NCI-H1436 (cell line): ENCODE measurements at regions not wholly inside any gene's neighbourhood (a gene's known extent, or its start where the extent isn't known, plus 50 kb on each side); places are given as distances from the start of the nearest gene placed in this dataset.

Experiments used
- DNase-seq: peaks from one replicate; lab custom pipeline; 2025; lab: John Stamatoyannopoulos, UW

DNA sequence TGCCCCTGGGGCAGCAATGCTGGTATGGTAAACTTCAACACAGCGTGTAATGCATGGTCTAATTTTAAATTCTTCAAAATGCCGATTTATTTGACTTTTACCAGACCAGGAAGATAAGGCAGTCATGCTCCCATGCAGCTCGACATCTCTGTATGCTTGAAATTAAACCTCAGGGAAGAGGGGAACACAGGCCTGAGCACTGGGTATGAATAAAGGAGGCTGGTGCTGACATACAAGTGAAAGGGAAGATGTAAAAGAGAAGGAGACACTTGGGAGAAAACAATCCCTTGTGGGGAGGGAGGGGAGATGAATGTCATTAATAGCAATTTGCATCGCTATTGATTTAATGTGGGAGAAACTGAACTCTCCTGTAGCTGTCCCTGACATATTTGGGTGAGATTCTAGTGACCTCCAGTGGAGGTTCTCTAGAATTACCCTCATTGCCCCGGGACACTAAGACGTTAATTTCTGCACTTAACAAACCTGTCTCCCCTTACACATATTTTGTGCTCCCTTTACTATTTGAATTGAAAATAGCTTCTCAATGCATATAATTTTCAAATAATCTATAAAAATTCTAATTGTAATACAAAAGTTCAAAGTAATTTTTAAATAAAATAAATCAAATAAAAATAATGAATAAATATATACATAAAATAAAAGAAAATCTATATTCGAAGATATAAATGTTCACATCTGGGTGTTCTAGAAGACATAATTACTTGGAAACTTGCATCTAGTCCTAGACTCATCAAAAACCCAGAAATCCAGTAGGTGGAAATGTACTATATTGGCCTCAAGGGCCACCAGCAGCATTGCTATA, 283.1 kb downstream of the LMX1A start:
- peak; percentile 74 for DNase-seq

GRCh38 chr1:165070675-165071074, 285.8 kb downstream of the LMX1A start:
- no peak for DNase-seq

- DNase-seq: no peak
Observed at GRCh38 chr1:165069829-165070228, 286.7 kb downstream of the LMX1A start.

DNA sequence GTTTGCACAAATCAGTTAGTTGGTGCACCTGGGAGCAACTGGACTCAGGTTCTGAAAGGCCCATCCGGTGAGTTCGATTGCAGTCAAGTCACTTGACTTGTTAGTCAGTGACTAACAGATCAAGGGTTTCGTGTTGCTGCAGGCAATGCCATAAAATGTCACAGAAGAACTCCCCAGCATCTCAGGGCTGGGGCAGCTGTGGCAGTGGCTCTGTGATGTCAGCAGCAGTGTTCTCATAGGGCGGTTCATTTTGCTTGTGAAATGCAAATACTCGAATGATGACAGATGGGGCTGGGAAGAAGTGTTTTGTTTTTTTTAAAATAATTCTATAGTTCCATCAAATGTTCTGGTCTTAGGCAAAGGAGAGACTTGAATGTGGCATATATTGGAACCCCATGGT, 287.8 kb downstream of the LMX1A start:
- no peak for DNase-seq

DNA sequence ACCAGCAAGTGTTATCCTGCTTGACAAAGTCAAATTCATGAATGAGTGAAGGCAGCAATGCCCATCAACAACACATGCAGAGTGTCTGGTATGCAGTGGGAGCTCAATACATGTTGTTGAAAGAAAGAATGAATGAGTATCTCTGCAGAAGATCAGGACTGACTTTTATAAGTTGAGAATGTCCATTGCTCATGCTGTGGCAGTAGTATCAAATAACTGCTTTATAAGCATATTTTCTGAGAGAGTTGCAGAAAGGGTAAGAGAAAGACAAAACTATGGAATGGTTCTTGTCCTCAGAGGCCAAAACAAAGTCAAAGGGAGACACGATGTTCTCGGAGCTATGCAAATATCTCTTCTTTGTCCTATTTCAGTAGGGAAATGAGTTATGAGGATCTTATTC, 288.7 kb downstream of the LMX1A start:
- DNase-seq: no peak

DNA sequence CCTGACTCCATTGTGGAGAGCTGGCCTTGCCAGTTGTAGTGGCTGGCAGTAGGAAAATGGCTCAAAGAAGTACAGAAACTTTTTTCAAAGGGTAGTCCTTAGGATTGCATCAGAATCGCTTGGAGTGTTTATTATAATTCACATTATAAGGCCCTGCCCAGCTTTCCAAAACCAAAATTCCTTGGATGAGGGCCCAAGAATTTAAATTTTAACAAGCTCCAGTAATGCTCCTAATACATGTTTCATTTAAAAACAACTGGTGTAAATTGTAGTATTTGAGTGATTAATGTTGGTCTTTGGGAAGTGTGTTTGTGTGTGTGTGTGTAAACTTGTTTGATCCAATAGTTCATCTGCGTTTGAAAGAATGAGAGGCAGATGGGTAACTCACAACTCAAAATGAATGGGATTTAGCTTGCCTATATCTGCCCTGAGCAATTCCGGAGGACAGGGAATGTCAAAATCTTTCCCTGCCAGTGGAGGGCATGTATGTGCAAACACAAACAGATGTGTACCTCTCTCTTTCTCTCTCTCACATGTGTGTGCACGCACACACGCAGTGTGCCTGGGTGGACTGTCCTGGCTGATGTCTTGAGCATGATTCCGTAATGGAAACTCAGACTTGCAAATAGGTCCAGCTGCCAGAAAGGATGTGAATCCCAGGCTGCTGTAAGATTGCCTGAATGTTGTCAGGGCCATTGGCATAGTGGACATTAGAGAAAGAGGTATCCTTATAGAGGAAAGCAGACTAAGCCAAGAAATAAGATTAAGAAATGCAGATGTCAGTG, 293.1 kb downstream of the LMX1A start:
- DNase-seq: no peak

GRCh38 chr1:165062346-165062745, 294.2 kb downstream of the LMX1A start:
- no peak for DNase-seq

DNA sequence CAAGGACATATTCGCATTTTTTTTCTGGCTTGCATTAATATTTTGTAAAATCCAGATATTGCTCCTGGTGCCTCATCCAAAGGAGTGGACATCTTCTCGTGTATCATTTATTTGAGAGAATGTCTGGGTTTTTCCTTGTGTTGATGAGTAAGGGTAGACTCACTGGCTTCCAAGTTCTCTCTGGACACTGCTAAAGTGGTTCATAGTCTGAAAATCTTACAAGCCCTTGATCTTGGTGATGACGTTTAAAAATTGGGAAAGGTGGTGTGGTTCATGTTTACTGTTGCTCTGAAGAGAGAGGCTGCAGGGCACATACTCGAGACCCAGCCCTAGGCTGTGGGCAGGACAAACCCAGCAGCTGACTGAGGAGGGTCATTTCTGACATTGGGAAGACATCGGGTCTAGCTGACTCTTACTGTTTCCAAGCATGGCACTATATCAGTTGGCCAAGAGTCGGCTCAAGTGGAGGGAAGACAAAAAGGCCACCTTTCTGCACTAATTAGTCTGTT, 296.2 kb downstream of the LMX1A start:
- DNase-seq: no peak

DNA sequence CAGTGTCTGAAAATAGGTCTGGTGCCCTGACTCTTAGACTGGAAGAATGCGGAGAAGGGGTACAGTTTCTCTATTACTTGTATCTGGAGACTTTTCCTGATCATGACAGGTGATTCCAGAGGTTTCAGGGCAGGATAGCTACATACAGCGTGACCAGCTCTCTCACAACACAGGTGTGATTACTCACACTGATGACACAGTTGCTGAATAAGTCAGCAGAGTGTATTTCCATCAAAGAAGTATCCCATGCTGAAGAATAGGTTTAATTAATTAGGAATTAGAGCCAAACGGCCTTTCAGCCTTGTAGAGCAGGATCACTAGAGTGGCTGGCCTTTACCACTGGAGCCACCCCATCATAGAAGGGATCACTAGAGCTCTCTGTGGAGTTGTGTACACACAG, 298.6 kb downstream of the LMX1A start:
- DNase-seq: no peak

DNA sequence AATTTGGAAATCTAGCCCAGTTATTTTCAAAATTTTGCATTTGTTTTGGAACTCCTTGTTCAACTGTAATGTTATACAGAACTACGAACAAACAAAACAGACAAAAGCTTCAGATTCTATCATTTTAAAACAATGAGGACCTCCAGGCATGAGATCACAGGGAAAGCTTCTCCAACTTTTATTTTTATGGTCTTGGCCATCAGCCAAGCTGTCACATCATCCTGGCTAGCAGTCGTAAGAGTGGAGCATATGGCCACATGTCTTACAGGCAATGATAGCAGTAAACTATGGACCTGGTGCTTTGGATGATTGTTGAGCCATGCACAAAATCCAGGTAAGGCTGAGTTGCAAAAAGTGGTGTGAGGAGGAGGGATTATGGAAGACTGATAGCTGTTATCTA, 299.6 kb downstream of the LMX1A start:
- DNase-seq: no peak

DNA sequence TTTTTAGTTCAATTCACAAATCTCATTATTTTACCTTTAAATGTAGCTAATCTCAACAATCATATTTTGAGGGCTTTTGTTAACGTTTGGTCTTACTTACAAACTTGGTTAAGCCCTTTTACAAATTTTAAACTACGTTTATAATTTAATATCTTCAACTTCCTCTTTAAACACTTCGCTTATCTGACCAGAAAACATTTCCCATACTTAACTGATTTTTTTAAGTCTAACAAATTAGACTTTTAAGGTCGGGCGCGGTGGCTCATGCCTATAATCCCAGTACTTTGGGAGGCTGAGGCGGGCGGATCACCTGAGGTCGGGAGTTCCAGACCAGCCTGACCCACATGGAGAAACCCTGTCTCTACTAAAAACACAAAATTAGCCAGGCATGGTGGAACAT, 300.9 kb downstream of the LMX1A start:
- DNase-seq: no peak

GRCh38 chr1:165054627-165055026, 301.9 kb downstream of the LMX1A start:
- DNase-seq: no peak

- DNase-seq: no peak
Observed at GRCh38 chr1:165053351-165053750, 303.2 kb downstream of the LMX1A start.

- DNase-seq: no peak
Observed at GRCh38 chr1:165052936-165053335, 303.6 kb downstream of the LMX1A start.

- DNase-seq: no peak
Observed at GRCh38 chr1:165052431-165052830, 304.1 kb downstream of the LMX1A start.

DNA sequence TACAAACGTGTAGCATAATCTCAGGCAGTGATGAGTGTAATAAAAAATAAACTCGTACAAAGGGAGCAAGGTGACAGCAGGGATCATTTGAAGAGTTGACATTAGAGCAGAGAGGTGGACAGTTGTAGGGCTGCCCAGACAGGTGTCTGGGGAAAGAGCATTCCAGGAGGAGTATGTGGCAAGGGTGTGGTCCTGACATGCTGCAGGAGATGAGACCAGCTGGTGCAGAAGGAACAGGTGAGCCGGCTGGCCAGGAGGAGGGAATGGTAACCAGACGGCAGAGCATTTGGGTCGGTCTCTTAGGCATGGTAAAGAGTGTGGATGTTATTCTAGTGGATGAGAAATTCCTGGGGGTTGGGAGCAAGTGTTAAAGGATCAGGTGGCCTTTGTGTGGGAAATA, 306.3 kb downstream of the LMX1A start:
- DNase-seq: no peak

DNA sequence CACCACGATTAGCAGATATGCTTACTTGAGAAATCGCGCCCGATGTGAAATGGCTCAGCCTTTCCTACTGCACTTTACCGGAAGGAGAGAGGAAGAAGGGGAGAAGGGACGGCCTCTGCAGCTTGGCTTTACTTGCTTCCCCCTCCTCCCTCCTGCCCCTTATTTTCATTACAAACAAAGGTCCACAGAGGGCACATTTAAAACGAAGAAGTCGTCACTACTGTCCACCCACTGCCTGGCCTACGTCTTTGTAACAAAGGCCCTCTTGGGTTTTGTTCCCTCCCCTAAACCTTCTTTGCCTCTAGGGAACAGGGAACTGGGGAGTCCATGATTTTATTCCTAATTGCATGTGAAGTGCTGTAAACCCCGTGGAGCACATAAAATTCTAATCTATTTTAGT, 308.5 kb downstream of the LMX1A start:
- no peak for DNase-seq

GRCh38 chr1:165045902-165046301, 310.6 kb downstream of the LMX1A start:
- no peak for DNase-seq

- DNase-seq: no peak
Observed at GRCh38 chr1:165040641-165041040, 315.9 kb downstream of the LMX1A start.

GRCh38 chr1:165039996-165040395, 316.5 kb downstream of the LMX1A start:
- no peak for DNase-seq

GRCh38 chr1:165036403-165036802, 320.1 kb downstream of the LMX1A start:
- no peak for DNase-seq

GRCh38 chr1:165034136-165034809, 322.2 kb downstream of the LMX1A start:
- DNase-seq: no peak

DNA sequence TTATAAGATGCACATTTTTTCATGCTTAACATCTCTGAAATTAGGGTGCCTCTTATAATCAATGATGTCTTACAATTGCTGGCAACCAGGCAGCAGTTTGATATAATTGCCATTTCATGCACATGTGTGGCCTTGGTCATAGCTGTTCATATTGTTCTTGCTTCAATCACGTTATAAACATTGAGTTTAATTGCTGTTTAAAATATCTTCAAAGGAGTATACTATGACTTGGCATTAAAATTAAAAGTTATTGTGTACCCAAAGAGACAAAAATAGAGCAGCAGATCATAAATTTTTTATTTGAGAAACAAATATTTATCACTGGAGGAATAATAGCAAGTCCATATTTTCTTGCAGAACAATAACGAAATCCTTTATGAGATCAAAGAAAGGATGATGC, 325.5 kb downstream of the LMX1A start:
- no peak for DNase-seq
